Retinal pigment epithelial cell (primary cell): ENCODE measurements at regions not wholly inside any gene's neighbourhood (a gene's known extent, or its start where the extent isn't known, plus 50 kb on each side); places are given as distances from the start of the nearest gene placed in this dataset.

Source experiments
- DNase-seq: peaks from one replicate; pipeline ENCODE4 v3.0.0-alpha.2; 2010; ENCODE audit warnings: low read depth
- H3K4me3 ChIP-seq: 2 replicates; pipeline ENCODE4 v1.5.1; 2011; ENCODE audit warnings: mild to moderate bottlenecking, low read length, control low read depth, moderate library complexity
- TF ChIP-seq, protein P1 (sequence below): conservative IDR thresholded peaks from 2 replicates; pipeline ENCODE4 v1.5.1; 2011; ENCODE audit warnings: low read depth, low read length, control low read depth, inconsistent platforms

DNA sequence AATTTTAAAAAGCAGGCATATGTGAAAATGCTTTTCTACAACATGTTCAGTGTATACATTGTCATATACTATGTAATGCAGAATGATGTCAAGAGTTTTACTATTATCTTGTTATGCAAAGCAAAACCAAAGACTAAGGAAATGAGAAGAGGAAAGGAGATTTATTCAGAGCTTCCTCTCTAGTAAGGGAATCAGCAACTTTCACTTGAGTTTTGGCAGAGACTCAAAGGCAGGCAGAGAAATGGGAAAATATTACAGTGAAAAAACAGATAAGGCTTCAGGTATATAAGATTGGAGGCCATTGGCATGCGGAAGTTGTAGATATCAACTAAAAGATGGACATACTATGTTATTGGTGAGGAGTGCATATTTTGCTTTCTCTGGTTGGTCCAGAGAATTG lies 512.0 kb upstream of the PCDH20 start:
- TF ChIP-seq, protein P1, sequence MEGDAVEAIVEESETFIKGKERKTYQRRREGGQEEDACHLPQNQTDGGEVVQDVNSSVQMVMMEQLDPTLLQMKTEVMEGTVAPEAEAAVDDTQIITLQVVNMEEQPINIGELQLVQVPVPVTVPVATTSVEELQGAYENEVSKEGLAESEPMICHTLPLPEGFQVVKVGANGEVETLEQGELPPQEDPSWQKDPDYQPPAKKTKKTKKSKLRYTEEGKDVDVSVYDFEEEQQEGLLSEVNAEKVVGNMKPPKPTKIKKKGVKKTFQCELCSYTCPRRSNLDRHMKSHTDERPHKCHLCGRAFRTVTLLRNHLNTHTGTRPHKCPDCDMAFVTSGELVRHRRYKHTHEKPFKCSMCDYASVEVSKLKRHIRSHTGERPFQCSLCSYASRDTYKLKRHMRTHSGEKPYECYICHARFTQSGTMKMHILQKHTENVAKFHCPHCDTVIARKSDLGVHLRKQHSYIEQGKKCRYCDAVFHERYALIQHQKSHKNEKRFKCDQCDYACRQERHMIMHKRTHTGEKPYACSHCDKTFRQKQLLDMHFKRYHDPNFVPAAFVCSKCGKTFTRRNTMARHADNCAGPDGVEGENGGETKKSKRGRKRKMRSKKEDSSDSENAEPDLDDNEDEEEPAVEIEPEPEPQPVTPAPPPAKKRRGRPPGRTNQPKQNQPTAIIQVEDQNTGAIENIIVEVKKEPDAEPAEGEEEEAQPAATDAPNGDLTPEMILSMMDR: no peak
- DNase-seq: no peak
- H3K4me3 ChIP-seq: no peak overlapping the region

DNA sequence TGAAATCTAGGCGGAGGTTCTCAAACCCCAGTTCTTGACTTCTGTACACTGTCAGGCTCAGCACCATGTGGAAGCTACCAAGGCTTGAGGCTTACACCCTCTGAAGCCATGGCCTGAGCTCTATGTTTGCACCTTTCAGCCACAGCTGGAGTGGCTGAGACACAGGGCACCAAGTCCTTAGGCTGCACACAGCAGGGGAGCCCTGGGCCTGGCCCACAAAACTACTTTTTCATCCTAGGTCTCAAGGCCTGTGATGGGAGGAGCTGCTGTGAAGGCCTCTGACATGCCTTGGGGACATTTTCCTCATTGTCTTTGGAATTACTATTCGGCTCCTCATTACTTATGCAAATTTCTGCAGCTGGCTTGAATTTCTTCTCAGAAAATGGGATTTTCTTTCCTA lies 503.2 kb upstream of the PCDH20 start:
- TF ChIP-seq, protein P1: no peak

DNA sequence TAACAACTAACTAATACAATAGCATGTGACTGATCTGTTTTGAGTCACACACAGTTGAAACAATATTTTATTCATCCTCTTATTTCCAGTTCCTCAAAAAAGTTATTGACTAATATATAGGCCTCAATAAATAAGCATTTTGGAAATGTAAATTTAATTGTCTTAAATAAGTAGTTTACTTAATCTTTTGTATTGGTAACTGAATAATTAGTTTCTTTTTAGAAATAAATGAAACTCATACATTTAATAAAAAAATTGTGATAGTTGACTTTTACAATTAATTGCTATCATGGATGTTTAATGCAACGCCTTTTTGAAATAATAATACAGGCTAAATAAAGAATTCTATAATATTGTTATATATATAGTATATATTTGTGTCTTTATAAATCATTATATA lies 500.8 kb upstream of the PCDH20 start:
- H3K4me3 ChIP-seq: no peak overlapping the region
- no peak for DNase-seq
- TF ChIP-seq, protein P1: no peak

More for the DNA sequence above, 503.2 kb upstream of the PCDH20 start:
- H3K4me3 ChIP-seq: no peak overlapping the region
- DNase-seq: no peak

DNA sequence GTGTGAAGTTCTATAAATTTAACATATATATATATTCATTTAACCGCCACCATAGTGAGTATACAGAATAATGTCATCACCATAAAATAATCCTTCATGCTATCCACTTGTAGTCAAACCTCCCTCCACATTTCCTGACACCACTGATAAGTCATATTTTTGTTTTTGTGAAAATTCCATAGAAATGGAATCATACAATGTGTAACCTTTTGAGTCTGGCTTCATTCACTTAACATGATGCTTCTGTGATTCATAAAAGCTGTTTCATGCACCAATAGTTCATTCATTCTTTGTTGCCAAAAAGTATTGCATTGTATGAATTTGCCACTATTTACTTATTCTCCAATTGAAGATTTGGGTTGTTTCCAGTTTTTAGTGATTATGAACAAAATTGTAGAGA lies 497.5 kb upstream of the PCDH20 start:
- H3K4me3 ChIP-seq: no peak overlapping the region
- DNase-seq: no peak

DNA sequence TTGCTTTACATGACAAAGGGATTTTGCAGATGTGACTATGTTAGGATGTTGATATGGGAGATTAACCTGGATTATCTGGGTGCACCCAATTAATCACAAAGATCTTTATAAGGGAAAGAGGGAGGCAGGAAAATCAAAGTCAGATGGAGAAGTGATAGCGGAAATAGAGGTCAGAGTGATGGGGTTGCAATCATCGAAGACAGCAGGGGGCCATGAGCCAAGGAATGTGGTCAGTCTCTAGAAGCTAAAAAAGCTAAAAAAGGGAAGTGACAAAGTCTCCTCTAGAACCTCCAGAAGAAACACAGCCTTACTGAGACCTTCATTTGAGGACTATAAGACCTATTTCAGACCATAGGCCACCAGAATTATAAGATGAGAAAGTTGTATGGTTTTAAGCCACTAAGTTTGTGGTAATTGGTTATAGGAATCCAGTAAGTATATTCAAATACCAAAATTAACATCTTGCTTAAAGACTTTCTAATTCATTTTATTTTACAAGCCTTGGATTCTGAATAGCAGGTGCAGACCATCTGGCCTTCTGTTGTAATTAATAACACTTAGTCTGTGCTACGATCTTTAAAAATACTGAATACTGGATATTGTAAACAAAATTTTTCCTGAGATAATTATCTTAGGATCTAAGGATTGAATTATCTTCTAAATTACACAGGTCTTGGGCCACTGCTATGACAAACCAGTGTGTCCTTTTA lies 493.4 kb upstream of the PCDH20 start:
- TF ChIP-seq, protein P1: no peak
- no peak for DNase-seq
- no peak overlapping the region for H3K4me3 ChIP-seq

More for the DNA sequence above, 497.5 kb upstream of the PCDH20 start:
- TF ChIP-seq, protein P1: no peak

DNA sequence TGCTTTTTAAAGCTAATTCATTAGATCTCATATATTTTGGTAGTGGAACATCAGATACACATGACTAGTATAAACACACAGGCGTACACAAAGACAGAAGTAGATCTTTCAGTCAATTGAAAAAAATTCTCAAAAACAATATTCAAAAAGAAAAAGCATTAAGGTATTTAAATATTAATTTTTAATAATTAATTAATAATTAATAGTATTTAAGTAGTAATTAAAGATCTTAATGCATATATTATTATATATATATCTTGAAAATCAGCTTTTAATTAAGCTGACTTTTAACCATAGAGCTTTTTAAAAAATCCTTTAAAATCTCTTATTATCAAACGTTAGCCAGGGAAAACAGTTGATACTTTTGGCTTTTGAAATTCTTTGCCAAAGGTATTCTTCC lies 489.4 kb upstream of the PCDH20 start:
- DNase-seq: no peak
- TF ChIP-seq, protein P1: no peak
- H3K4me3 ChIP-seq: no peak overlapping the region

DNA sequence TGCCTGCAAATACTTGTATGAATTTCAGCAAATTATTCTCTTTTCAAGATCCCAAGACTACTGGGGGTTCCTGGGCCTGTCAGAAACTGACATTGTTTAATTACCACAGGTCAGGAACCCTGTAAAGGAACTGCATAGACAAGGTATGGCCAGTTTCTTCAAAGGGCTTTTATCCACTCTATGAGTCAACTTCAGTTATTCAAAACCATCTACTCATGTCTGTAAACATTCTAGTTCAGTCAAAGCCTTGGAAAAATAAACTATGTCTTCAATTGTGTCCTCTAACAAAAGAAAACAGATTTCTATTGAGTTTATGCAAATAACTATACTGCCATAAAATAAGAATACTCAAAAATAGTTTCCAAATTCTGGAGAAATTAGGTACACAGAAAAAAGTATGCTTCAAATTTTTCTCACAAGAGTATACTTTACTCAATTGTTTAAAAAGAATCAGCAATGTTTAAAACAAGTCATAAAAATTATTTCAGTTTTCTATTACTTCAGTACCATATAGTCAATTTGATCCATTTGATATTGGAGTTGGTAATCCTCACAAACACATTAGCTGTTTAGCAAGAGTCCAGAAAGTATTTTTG lies 486.4 kb upstream of the PCDH20 start:
- TF ChIP-seq, protein P1: no peak
- H3K4me3 ChIP-seq: no peak overlapping the region
- DNase-seq: no peak
